CD4-positive, alpha-beta T cell treated with Interleukin-21 for 1 hour (primary cell): ENCODE measurements at regions not wholly inside any gene's neighbourhood (a gene's known extent, or its start where the extent isn't known, plus 50 kb on each side); places are given as distances from the start of the nearest gene placed in this dataset.

Experiments
- DNase-seq: peaks from one replicate; pipeline ENCODE4 v3.0.0-alpha.2; 2020

- no peak for DNase-seq
Measured at GRCh38 chr4:58188316-58188715, 1078.1 kb upstream of the IGFBP7 start.

DNA sequence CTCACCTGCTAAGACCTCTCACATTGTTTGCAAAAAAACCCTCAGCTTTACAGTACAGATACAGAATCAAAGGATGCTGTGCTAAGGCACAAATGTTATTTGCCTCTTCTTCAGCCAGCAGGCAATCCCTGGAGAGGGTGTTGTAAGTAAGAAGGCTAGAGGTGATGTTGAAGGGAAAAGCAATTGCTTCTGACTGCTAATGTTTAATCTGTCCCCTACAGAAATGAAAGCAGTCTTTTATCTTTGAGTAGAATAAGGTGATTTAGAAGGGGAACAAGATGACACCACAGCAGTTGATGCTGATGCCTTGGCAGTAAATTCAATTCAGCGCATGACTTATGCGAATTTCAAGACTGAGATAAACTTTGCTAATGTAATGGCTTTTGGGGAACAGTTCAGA is 1064.8 kb upstream of the IGFBP7 start:
- DNase-seq: no peak

DNA sequence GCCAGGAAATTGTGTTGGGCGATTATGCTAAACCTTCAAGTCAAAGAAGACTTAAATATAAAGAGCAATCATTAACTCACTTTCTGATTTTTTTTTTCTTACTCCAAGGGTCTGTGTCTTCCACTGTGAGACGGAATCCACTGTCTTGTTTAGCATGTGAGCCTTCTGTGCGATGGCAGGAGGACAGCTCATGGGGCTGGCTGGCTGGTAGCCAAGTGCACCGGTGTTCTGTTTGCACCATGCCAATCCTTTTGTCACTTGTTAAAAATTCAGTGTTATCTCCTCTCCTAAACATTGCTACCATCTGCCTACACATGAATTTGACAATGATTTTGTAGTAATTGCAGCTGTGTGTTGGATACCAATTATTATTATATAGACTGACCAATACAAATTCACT is 1056.3 kb upstream of the IGFBP7 start:
- no peak for DNase-seq

DNA sequence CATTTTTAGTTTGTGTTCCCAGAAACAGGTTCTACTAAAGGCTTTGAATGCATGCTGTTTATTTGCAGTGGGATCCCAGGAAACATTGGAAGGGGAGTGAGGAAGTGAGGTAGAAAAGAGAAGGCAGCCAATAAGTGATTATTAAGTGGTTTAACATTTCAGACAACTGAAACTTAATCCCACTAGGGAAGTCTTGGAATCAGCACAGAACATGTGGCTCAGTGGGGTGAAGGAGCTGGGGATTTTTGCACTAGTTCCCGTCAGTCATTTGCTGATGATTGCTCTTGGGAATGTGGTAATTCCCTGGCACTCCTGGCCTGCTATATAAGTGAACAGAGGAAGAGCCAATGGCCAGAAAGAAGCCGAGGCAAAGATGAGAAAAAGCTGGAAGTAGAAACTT is 1053.0 kb upstream of the IGFBP7 start:
- no peak for DNase-seq

DNA sequence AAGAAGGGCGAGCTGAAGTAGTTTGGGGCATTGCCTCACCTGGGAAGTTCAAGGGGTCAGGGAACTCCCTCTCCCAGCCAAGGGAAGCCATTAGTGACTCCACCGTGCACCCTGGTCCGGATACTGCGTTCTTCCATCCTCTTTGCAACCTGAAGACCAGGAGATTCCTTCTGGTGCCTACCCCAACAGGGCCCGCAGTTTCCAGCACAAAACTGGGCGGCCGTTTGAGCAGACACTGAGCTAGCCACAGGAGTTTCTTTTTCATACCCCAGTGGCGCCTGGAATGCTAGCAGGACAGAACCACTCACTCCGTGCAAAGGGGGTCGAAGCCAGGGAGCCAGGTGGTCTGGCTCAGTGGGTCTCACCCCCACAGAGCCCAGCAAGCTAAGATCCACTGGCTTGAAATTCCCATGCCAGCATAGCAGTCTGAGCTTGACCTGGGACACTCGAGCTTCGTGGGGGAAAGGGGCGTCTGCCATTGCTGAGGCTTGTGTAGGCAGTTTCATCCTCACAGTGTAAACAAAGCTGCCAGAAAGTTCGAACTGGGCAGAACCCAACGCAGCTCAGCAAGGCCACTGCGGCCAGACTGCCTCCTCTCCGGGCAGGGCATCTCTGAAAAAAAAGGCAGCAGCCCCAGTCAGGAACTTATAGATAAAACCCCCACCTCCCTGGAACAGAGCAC is 1039.4 kb upstream of the IGFBP7 start:
- no peak for DNase-seq

- no peak for DNase-seq
Measured at GRCh38 chr4:58144721-58145120, 1034.5 kb upstream of the IGFBP7 start.

- no peak for DNase-seq
Measured at GRCh38 chr4:58138786-58139668, 1028.8 kb upstream of the IGFBP7 start.

- no peak for DNase-seq
Measured at GRCh38 chr4:58136604-58137003, 1026.4 kb upstream of the IGFBP7 start.

- no peak for DNase-seq
Measured at GRCh38 chr4:58127680-58128079, 1017.5 kb upstream of the IGFBP7 start.

- DNase-seq: no peak
Measured at GRCh38 chr4:58119298-58119697, 1009.1 kb upstream of the IGFBP7 start.

DNA sequence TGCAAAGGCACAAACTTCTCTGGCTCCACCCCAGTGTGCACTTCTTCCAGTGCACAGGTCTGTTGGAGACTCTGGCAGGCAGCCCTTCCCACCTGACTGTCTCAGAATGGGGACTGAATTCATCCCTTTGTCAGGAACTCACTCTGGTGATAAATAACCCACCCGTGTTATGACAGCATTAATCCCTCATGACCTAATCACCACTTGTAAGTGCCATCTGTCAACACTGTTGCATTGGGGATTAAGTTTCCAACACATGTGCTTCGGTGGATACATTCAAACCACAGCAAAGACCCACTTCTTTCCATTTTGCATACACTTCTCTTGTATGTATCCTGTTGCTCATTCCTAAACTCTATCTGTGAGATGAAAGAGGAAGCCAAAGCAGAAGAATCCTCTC is 1002.9 kb upstream of the IGFBP7 start:
- no peak for DNase-seq

DNA sequence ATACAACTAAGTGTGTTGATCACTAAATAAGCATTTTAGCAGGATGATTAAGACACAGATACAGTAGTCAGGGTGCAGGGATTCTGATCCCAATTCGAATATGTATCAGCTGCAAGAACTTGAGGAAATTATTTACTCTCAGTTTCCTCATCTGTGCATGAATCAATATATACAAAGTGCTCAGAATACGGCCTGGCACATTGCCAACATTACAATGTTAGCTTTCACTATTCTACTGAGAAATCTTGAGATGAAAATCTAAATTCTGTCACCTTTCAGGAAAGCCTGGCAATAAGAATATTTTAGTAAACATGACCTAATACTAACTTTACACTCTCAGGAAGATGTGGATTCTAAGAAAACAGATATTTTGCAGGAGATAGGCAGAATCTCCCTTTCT is 1001.6 kb upstream of the IGFBP7 start:
- DNase-seq: no peak

- no peak for DNase-seq
Measured at GRCh38 chr4:58093352-58093751, 983.2 kb upstream of the IGFBP7 start.

DNA sequence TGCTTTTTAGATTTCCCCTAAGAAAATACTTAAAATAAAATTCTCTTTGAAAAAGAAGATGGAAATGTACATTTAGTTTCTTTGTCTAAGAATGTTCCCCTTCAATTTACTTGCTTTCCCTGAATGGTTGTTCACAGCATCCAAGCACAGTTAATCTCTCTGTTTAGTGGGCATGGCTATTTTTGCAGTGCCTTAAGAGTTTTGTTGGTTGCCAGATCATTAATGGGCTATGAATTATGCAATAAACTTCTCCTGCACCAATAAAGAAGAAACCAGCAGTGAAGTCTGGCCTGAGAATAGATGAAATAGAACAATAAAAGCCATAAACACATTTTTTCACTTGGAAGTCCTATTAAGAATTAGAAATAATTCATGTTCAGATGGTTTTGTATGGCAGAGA is 980.4 kb upstream of the IGFBP7 start:
- no peak for DNase-seq

DNA sequence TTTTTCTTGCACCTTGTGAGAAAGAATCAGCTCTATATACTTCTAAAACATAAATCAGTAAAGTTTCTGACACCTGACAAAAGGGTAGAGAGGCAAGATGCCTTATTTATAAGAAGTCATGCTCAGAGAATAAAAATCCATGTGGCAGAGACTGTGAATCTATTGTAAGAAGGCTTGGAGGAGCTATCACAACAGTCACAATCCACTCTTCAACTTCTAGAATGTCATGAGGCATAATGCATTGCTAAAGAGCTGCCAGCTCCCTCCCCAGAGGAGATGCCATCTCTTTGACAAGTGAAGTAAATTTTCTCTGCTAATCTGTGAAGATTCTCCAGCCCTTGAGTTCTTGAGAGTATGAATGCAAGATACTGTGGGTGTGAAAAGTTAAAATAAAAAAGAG is 971.2 kb upstream of the IGFBP7 start:
- no peak for DNase-seq

GRCh38 chr4:58075724-58076123 is 965.5 kb upstream of the IGFBP7 start:
- DNase-seq: no peak

DNA sequence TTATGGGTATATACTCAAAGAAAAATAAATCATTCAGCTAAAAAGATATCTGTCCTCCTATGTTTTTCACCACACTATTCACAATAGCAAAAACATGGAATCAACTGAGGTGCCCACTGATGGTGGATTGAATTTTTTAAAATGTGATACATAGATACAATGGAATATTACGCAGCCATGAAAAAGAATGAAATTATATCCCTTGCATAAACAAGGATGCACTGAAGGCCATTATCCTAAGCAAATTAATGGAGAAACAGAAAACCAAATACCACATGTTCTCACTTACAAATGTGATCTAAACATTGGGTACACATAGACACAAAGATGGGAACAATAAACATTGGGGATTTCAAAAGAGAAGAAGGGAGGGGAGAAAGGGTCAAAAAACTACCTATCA is 964.2 kb upstream of the IGFBP7 start:
- no peak for DNase-seq

- no peak for DNase-seq
Measured at GRCh38 chr4:58070726-58071125, 960.5 kb upstream of the IGFBP7 start.

DNA sequence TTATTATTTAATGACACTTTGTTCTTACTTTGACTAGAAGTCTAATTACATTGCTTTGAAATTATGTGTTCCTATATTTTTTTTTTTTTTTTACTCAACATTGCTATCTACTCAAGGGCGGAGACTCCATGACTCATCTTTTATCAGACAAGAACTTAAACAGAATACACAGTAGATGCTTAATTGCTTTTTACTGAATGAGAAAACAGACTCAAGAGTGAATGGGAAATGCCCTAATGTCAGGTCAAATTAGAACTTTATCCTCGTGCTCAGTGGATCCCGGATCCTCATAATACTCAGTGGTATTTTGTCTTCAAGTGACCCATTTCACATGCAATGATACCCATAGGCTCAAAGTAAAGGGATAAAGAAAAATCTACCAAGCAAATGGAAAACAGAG is 954.5 kb upstream of the IGFBP7 start:
- DNase-seq: no peak

DNA sequence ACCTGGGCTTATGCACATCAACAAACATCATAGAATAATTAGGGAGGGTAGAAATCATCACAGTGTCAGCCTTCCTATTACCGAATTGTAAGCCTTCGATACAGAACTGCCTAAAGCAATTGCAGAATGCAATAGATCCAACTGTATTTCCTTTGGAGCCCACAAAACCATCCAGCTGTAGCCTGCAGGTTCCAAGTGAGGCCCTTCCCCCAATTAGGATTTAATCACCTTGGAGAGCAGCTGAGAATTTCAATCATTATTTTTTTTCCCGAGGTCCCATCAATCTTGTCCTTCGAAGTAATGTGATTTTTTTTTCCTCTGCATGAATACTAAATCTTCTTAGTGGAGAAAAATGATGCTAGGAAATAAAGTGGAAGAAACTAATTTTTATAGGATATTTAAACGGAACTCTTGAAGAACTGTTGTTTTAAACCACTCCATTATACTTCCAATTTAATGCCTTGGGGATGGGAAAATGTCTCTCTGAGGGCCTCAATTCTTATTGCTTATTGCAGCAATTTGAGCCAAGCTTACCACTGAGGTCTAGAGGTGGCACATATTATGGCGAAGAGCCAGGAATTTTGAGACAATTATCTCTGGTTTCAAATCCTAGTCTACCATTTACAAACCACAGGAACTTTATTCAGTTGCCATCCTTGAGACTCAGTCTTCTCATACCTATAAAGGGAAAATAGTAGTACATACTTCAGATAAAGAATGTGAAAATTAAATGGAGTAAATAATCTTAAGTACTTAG is 953.4 kb upstream of the IGFBP7 start:
- DNase-seq: no peak

DNA sequence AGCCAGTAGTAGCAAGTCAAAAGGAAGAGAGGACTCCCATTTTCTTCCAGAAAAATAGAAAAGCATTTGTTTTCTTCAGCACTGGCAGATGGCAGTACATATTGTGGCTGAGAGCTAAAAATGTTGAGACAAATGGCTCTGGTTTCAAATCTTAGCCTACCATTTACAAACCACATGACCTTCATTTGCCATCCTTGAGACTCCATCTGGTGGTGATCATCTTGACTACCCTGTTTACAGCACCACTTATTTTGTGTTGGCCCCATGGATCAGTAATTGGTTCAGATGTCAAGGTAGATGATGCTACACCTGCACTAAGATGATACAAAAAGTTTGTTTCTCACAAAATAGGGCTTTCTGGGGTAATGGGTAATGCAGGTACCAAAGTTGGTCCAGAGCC is 951.8 kb upstream of the IGFBP7 start:
- no peak for DNase-seq

- DNase-seq: no peak
Measured at GRCh38 chr4:58050439-58050838, 940.3 kb upstream of the IGFBP7 start.

GRCh38 chr4:58048491-58048890 is 938.3 kb upstream of the IGFBP7 start:
- DNase-seq: no peak

DNA sequence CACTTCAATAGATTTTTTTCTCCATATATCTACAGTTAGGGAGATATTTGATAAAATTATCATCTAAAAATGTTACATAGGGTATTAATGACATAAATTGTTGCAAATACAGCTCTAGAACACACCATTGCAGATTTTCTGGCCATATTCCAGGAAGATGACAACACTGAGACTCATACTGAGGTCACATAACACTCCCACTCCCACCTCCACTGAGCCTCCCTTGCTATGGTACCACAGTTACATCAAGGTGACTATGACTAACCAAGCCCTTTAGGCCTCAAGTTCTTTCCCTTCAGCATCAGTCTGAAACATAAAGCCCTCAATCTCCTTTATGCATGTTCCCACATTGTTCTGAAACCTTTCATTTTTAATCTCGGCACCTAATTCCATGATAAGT is 932.0 kb upstream of the IGFBP7 start:
- DNase-seq: no peak
